ENCODE measurements at regions not wholly inside any gene's neighbourhood (a gene's known extent, or its start where the extent isn't known, plus 50 kb on each side); places are given as distances from the start of the nearest gene placed in this dataset.

DNA sequence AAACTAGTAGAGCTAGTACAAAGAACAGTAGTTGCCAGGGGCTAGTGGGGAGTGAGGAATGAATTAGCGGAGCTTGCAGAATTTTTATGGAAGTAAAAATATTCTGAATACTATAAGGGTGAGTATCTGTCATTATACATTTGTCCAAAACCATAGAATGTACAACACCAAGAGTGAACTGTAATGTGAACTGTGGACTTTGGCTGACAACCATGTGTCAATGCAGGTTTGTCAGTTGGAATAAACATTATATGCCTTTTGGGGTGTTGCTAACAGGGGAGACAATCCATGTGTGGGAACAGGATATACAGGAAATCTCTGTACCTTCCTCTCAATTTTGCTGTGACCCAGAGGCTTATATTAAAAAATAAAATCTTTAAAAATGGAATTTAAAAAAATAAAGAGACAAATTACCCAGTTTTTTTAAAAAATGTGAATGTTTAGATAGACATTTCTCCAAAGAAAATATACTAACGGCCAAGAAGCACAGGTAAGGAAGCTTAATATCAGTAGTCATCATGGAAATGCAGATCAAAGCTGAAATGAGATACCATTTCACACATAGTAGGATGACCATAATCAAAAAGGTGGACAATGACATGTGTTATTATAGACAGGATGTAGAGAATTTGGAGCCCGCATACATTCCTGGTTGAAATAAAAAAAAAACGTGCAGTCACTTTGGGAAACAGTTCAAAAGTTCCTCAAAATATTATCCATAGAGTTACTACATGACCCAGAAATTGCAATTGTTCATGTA, 899.8 kb downstream of the RAB28 start:
- DNase-seq (no peak), ATAC-seq (no peak)
- Histone ChIP-seq H3K36me3 (no peaks in the 10 kb centered on the region), H3K4me3 (no peak overlapping the region), H3K9me3 (no peaks in the 10 kb centered on the region), H3K27me3 (no peaks in the 10 kb centered on the region), H3K4me1 (no peaks in the 10 kb centered on the region), H3K27ac (no peak overlapping the region)
- intact Hi-C loops (cut with DNase I; ENCODE audit: low total_unique reads) = no loop called here
- in situ Hi-C loops (cut with MboI; ENCODE audit: low sequenced_read_pairs in 4 of 4) = no loop called here
- TF ChIP-seq POLR2A (IDR thresholded peaks at IDR 0.05) = no peak
- TF ChIP-seq, protein P1, sequence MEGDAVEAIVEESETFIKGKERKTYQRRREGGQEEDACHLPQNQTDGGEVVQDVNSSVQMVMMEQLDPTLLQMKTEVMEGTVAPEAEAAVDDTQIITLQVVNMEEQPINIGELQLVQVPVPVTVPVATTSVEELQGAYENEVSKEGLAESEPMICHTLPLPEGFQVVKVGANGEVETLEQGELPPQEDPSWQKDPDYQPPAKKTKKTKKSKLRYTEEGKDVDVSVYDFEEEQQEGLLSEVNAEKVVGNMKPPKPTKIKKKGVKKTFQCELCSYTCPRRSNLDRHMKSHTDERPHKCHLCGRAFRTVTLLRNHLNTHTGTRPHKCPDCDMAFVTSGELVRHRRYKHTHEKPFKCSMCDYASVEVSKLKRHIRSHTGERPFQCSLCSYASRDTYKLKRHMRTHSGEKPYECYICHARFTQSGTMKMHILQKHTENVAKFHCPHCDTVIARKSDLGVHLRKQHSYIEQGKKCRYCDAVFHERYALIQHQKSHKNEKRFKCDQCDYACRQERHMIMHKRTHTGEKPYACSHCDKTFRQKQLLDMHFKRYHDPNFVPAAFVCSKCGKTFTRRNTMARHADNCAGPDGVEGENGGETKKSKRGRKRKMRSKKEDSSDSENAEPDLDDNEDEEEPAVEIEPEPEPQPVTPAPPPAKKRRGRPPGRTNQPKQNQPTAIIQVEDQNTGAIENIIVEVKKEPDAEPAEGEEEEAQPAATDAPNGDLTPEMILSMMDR (IDR thresholded peaks at IDR 0.05 in 4 of 5, conservative IDR thresholded peaks at IDR 0.05 in 1 of 5) = no peak

DNA sequence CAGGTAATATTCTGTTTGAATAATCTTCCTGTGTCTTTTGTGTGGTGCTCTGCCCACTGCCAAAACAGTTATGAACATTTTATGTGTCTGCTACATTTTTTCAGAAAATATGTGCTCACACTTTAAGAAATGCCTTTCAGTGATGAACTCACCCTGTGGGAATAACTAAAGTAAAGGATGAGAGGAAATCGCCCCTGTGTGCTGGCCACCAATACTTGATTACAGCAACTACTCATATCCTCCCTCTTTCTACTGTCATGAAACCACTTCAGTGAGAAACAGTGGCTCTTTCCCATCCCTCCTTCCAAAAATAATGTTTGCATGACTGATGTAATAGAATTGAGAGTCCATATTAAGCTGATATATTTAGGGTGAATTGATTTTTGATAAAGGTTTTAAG, 900.9 kb downstream of the RAB28 start:
- Histone ChIP-seq H3K27me3 (no peaks in the 10 kb centered on the region), H3K4me1 (no peaks in the 10 kb centered on the region), H3K27ac (no peak overlapping the region), H3K36me3 (no peaks in the 10 kb centered on the region), H3K4me3 (no peak overlapping the region), H3K9me3 (no peaks in the 10 kb centered on the region)
- DNase-seq = no peak
- TF ChIP-seq, protein P1 (IDR thresholded peaks at IDR 0.05 in 4 of 5, conservative IDR thresholded peaks at IDR 0.05 in 1 of 5) = no peak
- TF ChIP-seq POLR2A (IDR thresholded peaks at IDR 0.05) = no peak
- ATAC-seq = no peak
- intact Hi-C loops (cut with DNase I; ENCODE audit: low total_unique reads) = no loop called here
- in situ Hi-C loops (cut with MboI; ENCODE audit: low sequenced_read_pairs in 4 of 4) = no loop called here

DNA sequence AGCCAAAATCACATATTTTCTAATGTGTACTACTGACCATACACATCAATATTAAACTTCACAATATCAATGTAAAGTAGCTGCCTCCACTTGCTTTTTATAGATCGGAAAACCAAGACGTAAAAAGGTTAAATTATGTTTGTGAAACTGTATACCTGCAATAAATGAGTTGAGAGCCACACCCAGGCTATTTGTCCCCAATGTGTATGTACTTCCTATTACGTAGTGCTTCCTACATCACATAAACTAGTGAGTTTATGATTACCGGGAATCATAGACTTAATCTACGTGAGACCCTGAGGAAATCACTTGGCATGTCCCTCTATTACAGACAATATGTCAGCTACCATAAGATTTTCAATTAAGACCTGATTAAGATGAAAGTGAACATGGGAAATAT, 903.4 kb downstream of the RAB28 start:
- no peaks in the 10 kb centered on the region for H3K27me3 ChIP-seq
- H3K4me1 ChIP-seq = no peaks in the 10 kb centered on the region
- no peak overlapping the region for H3K4me3 ChIP-seq
- H3K36me3 ChIP-seq = no peaks in the 10 kb centered on the region
- TF ChIP-seq, protein P1 (IDR thresholded peaks at IDR 0.05 in 4 of 5, conservative IDR thresholded peaks at IDR 0.05 in 1 of 5) = no peak
- no peak for TF ChIP-seq POLR2A (IDR thresholded peaks at IDR 0.05)
- no peaks in the 10 kb centered on the region for H3K9me3 ChIP-seq
- intact Hi-C loops (cut with DNase I; ENCODE audit: low total_unique reads) = no loop called here
- in situ Hi-C loops (cut with MboI; ENCODE audit: low sequenced_read_pairs in 4 of 4) = no loop called here
- ATAC-seq = no peak
- DNase-seq = no peak
- H3K27ac ChIP-seq = no peak overlapping the region

DNA sequence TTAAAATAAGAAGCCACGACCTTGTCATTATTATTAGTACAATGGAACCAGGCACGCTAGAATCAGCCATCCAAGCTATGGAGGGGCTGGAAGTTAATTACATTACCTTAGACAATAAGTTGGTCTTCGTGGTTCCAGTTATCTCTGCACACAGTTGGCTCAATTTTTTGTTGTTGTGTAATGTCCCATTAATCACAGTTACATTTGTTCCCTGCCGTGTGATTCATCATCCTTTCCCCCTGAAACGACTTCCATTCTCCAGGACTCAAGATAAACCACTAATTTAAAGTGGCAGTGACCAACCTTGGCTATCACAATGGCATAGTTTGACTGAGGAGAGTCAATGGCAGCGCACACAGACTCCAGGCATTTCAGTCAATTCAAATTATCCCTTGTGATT, 905.0 kb downstream of the RAB28 start:
- H3K4me1 ChIP-seq = no peaks in the 10 kb centered on the region
- TF ChIP-seq, protein P1 (IDR thresholded peaks at IDR 0.05 in 4 of 5, conservative IDR thresholded peaks at IDR 0.05 in 1 of 5) = no peak
- TF ChIP-seq POLR2A (IDR thresholded peaks at IDR 0.05) = no peak
- DNase-seq (no peak), ATAC-seq (no peak)
- in situ Hi-C loops (cut with MboI; ENCODE audit: low sequenced_read_pairs in 4 of 4) = no loop called here
- H3K27me3 ChIP-seq = no peaks in the 10 kb centered on the region
- no peaks in the 10 kb centered on the region for H3K9me3 ChIP-seq
- H3K4me3 ChIP-seq = no peak overlapping the region
- intact Hi-C loops (cut with DNase I; ENCODE audit: low total_unique reads) = no loop called here
- no peak overlapping the region for H3K27ac ChIP-seq
- no peaks in the 10 kb centered on the region for H3K36me3 ChIP-seq

DNA sequence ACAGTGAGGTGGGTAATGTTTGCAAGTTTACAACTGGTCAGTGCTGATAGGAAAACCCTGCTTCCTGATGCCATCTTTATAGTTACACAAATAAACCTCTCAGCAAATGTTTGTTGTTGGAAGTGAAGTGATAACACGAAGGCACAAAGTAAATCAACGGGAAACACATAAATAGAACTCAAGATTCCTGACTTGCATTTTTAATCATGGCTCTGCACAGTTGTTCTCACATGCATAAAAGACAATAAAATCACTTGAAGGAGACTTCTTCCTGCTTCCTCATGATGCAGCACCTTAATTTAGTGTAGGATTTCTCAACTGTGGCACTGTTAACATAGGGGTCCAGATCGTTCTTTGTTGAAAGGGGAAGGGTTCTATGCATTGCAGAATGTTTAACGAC, 907.7 kb downstream of the RAB28 start:
- in situ Hi-C loops (cut with MboI; ENCODE audit: low sequenced_read_pairs in 4 of 4) (no loop called here), intact Hi-C loops (cut with DNase I; ENCODE audit: low total_unique reads) (no loop called here)
- Histone ChIP-seq H3K4me1 (no peaks in the 10 kb centered on the region), H3K36me3 (no peaks in the 10 kb centered on the region), H3K4me3 (no peak overlapping the region), H3K27me3 (no peaks in the 10 kb centered on the region), H3K27ac (no peak overlapping the region), H3K9me3 (no peaks in the 10 kb centered on the region)
- TF ChIP-seq, protein P1 (IDR thresholded peaks at IDR 0.05 in 4 of 5, conservative IDR thresholded peaks at IDR 0.05 in 1 of 5) = no peak
- TF ChIP-seq POLR2A (IDR thresholded peaks at IDR 0.05) = no peak
- no peak for ATAC-seq
- no peak for DNase-seq
